ENCODE measurements at regions not wholly inside any gene's neighbourhood (a gene's known extent, or its start where the extent isn't known, plus 50 kb on each side); places are given as distances from the start of the nearest gene placed in this dataset.

GRCh38 chr4:10982305-10982704 lies 297.7 kb upstream of the CLNK start:
- DNase-seq (ENCODE audit: low read depth), result no peak

- DNase-seq (ENCODE audit: low read depth), result no peak
Observed at GRCh38 chr4:10981576-10981975, 297.0 kb upstream of the CLNK start.

GRCh38 chr4:10981096-10981495 lies 296.5 kb upstream of the CLNK start:
- DNase-seq (ENCODE audit: low read depth), result no peak

GRCh38 chr4:10979032-10979431 lies 294.5 kb upstream of the CLNK start:
- no peak for DNase-seq (ENCODE audit: low read depth)

- no peak for DNase-seq (ENCODE audit: low read depth)
Observed at GRCh38 chr4:10977534-10977933, 293.0 kb upstream of the CLNK start.

- no peak for DNase-seq (ENCODE audit: low read depth)
Observed at GRCh38 chr4:10974371-10974770, 289.8 kb upstream of the CLNK start.

- no peak for DNase-seq (ENCODE audit: low read depth)
Observed at GRCh38 chr4:10973686-10974085, 289.1 kb upstream of the CLNK start.

- DNase-seq (ENCODE audit: low read depth), result no peak
Observed at GRCh38 chr4:10971800-10972401, 287.3 kb upstream of the CLNK start.

- DNase-seq (ENCODE audit: low read depth), result no peak
Observed at GRCh38 chr4:10965196-10965595, 280.6 kb upstream of the CLNK start.

GRCh38 chr4:10963958-10964703 lies 279.6 kb upstream of the CLNK start:
- DNase-seq (ENCODE audit: low read depth), result peak; percentile 2

- DNase-seq (ENCODE audit: low read depth), result no peak
Observed at GRCh38 chr4:10963241-10963640, 278.7 kb upstream of the CLNK start.

GRCh38 chr4:10962246-10962645 lies 277.7 kb upstream of the CLNK start:
- DNase-seq (ENCODE audit: low read depth), result no peak

GRCh38 chr4:10960389-10960788 lies 275.8 kb upstream of the CLNK start:
- DNase-seq (ENCODE audit: low read depth), result no peak

GRCh38 chr4:10959586-10959985 lies 275.0 kb upstream of the CLNK start:
- DNase-seq (ENCODE audit: low read depth), result no peak

GRCh38 chr4:10958226-10958856 lies 273.8 kb upstream of the CLNK start:
- no peak for DNase-seq (ENCODE audit: low read depth)

GRCh38 chr4:10951306-10951705 lies 266.7 kb upstream of the CLNK start:
- DNase-seq (ENCODE audit: low read depth), result no peak

GRCh38 chr4:10949039-10949733 lies 264.6 kb upstream of the CLNK start:
- DNase-seq (ENCODE audit: low read depth), result no peak

- DNase-seq (ENCODE audit: low read depth), result no peak
Observed at GRCh38 chr4:10947898-10948297, 263.3 kb upstream of the CLNK start.

GRCh38 chr4:10944321-10944720 lies 259.8 kb upstream of the CLNK start:
- no peak for DNase-seq (ENCODE audit: low read depth)

- DNase-seq (ENCODE audit: low read depth), result no peak
Observed at GRCh38 chr4:10942156-10942555, 257.6 kb upstream of the CLNK start.

- DNase-seq (ENCODE audit: low read depth), result no peak
Observed at GRCh38 chr4:10929818-10930217, 245.2 kb upstream of the CLNK start.

GRCh38 chr4:10925996-10926395 lies 241.4 kb upstream of the CLNK start:
- DNase-seq (ENCODE audit: low read depth), result no peak

GRCh38 chr4:10924274-10924673 lies 239.7 kb upstream of the CLNK start:
- DNase-seq (ENCODE audit: low read depth), result no peak

All from fibroblast of gingiva (primary cell).